Hematopoietic multipotent progenitor cell treated with erythropoietin and hydrocortisone succinate and interleukin-3 and kit ligand, for 6 days (in vitro differentiated cells): ENCODE measurements at regions not wholly inside any gene's neighbourhood (a gene's known extent, or its start where the extent isn't known, plus 50 kb on each side); places are given as distances from the start of the nearest gene placed in this dataset.
"Not testable (repeated sequence)": the region's sequence is repeated elsewhere in the genome, so short reads cannot be mapped to it uniquely, and the experiment has no call there.

Experiments used
- DNase-seq: peaks from one replicate; pipeline ENCODE4 v3.0.0-alpha.2; 2015

GRCh38 chr14:30330445-30330844, 228.5 kb upstream of the G2E3 start:
- DNase-seq = peak; percentile 25

- DNase-seq = no peak
Measured at GRCh38 chr14:30331030-30331429, 227.9 kb upstream of the G2E3 start.

GRCh38 chr14:30332374-30332773, 226.6 kb upstream of the G2E3 start:
- no peak for DNase-seq

- DNase-seq = no peak
Measured at GRCh38 chr14:30333934-30334333, 225.0 kb upstream of the G2E3 start.

- DNase-seq = no peak
Measured at GRCh38 chr14:30337456-30337855, 221.5 kb upstream of the G2E3 start.

GRCh38 chr14:30339311-30339901, 219.6 kb upstream of the G2E3 start:
- DNase-seq = no peak

- DNase-seq = no peak
Measured at GRCh38 chr14:30340495-30340894, 218.5 kb upstream of the G2E3 start.

- no peak for DNase-seq
Measured at GRCh38 chr14:30345511-30345910, 213.4 kb upstream of the G2E3 start.

- DNase-seq = no peak
Measured at GRCh38 chr14:30348445-30348844, 210.5 kb upstream of the G2E3 start.

GRCh38 chr14:30349520-30349919, 209.4 kb upstream of the G2E3 start:
- DNase-seq = no peak

GRCh38 chr14:30354439-30354838, 204.5 kb upstream of the G2E3 start:
- no peak for DNase-seq

- no peak for DNase-seq
Measured at GRCh38 chr14:30355431-30355913, 203.5 kb upstream of the G2E3 start.

- DNase-seq = no peak
Measured at GRCh38 chr14:30356438-30357202, 202.3 kb upstream of the G2E3 start.

GRCh38 chr14:30357791-30358190, 201.2 kb upstream of the G2E3 start:
- no peak for DNase-seq

- no peak for DNase-seq
Measured at GRCh38 chr14:30362369-30363218, 196.4 kb upstream of the G2E3 start.

GRCh38 chr14:30363219-30363880, 195.6 kb upstream of the G2E3 start:
- DNase-seq = not testable (repeated sequence)

GRCh38 chr14:30369502-30370180, 189.3 kb upstream of the G2E3 start:
- no peak for DNase-seq

GRCh38 chr14:30373053-30373452, 185.9 kb upstream of the G2E3 start:
- no peak for DNase-seq

GRCh38 chr14:30373526-30373925, 185.4 kb upstream of the G2E3 start:
- no peak for DNase-seq

GRCh38 chr14:30375296-30375892, 183.6 kb upstream of the G2E3 start:
- peak; percentile 78 for DNase-seq

- no peak for DNase-seq
Measured at GRCh38 chr14:30381861-30382480, 177.0 kb upstream of the G2E3 start.

- DNase-seq = no peak
Measured at GRCh38 chr14:30385925-30386324, 173.0 kb upstream of the G2E3 start.
